ENCODE measurements at regions not wholly inside any gene's neighbourhood (a gene's known extent, or its start where the extent isn't known, plus 50 kb on each side); places are given as distances from the start of the nearest gene placed in this dataset.

DNA sequence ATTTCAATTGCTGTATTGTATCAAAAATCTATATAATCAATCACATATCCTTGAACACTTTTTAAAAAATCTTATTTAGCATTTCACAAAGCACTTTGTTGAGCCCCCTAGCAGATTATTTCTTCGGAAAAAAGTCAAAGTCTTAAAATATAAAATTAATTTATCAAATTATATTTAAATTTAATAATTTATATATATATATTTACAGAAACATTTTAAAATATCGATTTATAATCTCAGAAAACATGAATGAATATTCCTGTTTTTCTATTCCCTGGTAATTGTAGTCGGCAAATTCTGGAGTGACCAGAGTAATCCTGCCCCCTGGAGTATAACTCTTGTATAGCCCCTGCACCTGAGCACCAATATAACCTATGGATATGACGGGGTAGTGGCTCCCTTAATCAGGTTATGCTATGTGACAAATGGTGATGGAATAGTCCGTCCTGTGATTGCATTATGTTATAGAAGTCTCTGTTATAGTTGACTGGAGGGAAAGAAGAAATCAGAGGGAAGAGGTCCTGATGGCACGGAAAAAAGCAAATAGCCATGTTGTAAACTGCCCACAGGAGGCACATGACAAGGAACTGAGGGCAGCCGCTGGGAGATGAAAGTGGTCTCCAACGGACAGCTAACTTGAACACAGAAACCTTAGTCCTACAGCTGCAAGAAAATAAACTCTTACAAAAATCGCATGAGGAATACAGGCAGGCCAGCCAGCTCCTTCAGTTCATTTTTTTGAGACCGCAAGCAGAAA lies 1092.3 kb downstream of the ARAP2 start:
- DNase-seq = no peak
- intact Hi-C loops (cut with DNase I) = no loop called here

DNA sequence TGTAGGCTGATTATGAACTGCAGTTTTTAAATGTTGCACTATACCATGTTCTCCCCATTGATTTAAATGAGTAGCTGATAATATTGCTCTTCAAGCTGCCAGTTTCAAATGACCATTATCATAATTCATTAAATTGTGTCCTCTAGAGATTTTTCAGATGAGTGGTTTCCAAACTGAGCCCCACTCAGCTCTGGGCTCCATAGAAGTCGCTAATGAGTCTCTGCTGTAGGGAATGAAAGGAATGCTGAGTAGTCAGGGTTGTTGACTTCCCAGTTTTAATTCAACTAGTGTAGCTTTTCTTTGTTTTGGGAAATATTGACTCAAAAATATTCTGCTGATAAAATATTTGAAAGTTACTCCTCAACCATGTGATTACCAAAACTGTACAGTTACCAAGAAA lies 1081.1 kb downstream of the ARAP2 start:
- no peak for DNase-seq
- intact Hi-C loops (cut with DNase I) = no loop called here

DNA sequence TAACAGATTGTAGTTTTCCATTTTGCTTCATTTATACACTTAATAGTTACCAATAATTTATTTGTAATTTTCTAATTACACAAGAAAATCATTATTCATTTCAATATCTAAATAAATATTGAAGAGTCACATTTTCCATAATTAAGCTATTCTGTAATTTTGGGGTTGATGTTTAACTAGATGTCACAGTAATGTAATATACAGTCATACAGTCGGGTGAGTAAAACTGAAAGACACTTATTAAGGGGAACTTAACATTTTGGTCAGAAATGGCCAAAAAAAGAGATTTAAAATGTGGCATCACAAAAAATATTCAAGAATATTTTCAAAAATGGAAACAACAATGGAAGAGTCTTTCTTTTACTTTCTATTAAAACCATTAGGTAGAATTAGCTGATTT lies 1080.3 kb downstream of the ARAP2 start:
- DNase-seq = no peak
- intact Hi-C loops (cut with DNase I) = no loop called here

DNA sequence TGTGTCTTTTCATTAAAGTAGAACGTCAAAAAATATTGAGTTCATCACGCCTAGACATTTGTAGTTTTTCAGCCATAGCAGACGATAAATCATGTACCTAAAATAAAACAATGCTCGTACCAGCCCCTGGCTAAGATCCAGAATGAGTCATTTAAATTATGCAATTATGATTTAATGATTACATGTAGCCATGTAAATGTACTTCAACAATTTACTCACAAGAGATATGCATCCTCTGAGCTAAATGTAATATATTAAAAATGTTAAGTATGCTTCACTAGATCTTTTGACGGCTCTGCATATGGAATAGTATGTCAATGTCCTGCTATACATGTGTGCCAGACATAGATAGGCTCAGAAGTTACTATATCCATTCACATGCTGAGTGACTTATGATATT lies 1077.8 kb downstream of the ARAP2 start:
- intact Hi-C loops (cut with DNase I) = no loop called here
- no peak for DNase-seq

DNA sequence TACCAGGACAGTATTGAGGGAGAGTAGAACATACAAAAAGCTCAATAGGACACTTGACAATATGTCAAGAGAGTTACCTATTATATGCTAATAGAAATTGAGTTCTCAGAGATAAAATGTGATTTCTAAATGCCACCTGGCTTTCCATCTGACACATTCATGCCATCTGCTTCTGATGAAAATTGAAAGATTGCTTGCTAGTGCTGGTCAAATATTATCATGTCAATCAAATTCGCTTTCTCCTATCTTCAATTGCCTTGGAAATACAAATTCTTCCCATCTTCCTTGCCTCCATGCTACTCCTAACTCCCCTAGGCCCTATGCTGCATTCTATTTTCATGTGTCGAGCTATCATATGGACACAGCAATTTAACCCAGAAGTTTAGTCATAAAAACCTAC lies 1076.9 kb downstream of the ARAP2 start:
- DNase-seq = no peak

DNA sequence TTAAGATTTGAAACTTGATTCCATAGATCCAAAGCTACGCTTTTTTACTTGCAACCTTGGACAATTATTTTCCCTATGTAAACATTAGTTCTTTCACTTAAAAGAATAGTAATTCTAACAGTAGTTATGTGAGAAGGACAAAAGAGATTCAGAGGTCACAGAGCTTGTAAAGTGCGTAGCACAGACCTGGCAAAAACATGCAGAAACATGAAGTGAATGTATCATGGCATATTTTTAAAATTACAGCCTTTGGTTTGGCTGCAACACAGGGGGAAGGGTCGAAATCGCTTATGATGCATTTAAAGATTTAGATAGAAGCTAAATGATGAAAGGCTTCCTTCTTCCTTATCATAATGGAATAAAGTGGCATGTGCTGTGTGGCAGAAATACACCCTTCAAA lies 1068.8 kb downstream of the ARAP2 start:
- intact Hi-C loops (cut with DNase I) = no loop called here
- DNase-seq = no peak

More for the DNA sequence above, 1076.9 kb downstream of the ARAP2 start:
- intact Hi-C loops (cut with DNase I) = no loop called here

DNA sequence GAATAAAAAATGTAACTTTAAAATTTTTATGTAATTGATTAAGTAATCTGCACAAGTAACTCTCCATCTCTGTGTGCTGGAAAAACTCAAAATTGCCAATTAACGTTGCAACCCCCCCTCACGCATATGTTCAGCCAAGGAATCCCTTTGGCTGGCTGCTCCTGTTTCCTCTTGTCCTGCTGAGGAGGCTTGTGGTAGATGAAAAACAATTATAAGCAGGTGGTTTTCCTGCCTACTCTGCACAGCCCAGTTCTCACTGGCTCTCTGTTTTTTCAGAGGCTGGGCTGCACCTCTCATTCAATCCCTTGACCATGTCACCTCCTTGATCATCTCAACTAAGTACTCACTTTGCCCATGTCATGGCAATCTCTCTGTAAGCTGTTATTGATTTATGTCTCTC lies 1068.4 kb downstream of the ARAP2 start:
- DNase-seq = no peak
- intact Hi-C loops (cut with DNase I) = no loop called here

DNA sequence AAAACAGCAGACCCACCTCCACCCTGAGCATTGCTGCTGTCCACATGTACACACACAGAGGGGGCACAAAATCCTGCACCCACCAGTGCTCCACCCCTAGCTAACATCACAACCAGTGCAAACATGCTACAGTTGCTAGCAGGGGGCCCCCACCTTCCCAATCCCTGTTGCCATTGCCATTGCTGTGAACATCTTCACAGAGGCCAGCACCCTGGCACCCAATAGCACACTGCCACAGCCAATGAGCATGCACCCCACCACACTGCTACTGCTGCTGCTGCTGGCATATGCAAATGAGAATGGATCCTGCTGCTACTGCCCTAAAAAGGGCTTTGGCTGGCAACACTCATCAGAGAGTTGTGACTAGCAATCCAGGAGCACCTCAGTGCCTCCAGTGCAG lies 1061.9 kb downstream of the ARAP2 start:
- DNase-seq = no peak
- intact Hi-C loops (cut with DNase I) = no loop called here

DNA sequence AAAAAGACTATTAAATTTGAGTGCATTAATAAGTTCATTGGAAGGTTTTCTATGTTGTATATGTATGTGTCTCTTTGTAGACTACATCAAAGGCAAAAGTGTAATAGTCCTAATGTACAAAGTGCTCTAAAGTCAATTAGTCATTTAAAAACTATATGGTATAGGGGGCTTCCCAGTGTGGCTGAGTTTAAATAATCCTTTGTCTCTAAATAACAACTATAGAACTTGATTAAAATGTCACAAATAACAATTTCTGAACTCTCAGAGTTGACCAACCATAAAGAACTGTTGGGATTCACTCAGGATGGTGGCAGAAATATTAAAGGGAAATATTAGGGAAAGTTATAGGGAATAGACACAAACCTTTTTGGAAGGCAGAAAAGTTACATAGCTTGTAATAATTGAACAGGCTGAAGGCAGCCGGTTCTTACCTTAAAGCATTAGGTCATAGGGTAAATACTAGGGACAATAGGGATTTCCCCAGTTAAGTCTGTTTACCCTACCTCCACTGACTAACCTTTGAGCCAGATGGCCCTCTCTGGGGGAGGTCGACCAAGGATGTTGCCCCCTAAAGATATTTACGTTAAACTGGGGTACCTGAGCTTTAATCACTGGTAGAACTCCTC lies 1054.2 kb downstream of the ARAP2 start:
- intact Hi-C loops (cut with DNase I) = no loop called here
- DNase-seq = no peak

DNA sequence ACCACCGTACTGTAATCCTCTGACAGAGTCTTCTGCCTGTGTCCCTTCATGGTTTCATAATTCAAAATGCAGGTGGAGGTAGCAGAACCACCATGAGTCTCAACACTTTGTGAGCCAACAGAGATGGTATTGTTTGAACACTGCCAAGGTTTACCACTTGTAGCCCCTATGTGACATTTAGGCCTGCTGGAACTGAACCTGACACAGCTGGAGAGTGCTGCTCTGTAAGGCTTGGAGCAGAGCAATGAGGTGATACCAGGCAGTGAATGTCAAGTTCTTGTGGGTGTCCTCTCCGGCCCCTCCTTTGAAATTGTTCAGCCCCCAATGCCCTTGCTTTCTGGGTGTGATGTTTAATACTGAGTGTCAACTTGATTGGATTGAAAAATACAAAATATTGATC lies 1042.9 kb downstream of the ARAP2 start:
- intact Hi-C loops (cut with DNase I) = no loop called here
- no peak for DNase-seq

DNA sequence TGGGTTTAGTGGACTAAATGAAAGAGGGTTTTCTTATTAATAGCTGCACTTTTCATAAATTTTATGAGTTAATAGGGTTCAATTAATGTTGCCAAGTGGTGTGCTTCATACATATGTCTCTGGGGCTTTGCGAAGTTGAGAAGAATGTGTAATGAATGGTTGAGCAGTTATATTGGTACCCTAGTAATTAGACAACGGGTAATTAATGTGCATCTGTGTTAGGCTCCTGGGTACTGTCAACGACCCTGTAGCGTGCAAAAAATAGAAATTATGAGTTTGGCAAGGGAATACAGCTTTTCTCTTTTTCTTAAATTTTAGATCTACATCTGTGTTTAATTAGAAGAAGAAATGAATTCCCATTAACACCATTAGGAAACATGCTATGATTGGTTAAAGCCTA lies 1027.7 kb downstream of the ARAP2 start:
- intact Hi-C loops (cut with DNase I) = no loop called here
- no peak for DNase-seq

DNA sequence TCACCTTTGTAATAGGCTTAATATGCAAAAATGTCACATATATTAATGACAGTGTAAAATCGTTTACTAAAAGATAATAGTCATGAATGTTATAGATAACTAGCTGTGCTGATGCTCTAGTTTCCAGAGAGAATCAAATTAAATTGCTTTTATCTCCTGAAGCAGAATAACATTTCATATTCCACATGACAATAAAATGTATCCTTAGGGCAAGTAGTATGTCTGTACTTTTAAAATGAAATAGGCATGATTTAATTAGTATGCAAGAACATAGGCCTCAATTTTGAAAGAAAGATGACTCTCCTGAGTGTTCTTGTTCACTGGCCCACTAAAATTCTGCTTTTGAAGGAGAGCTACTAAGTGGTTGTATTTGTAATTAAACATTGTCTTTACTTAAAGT lies 1027.0 kb downstream of the ARAP2 start:
- no peak for DNase-seq
- intact Hi-C loops (cut with DNase I) = no loop called here

DNA sequence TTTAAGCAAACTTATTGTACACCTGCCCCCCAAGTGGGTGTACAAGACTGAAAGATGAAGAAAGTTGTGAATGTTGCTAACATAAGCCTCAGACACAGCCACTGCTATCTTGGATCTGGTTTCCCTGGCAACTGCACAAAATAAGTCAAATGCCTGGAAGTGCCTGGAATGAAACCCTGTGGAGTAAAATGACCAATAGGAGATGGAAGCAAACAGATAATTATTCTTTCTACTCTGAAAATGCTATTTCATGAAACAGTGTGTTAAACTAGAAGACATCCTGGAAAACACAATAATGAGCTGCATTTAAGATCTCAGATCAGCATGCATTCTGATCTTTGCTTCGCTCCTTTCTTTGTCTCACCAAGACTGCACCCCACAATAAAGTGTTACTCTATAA lies 1016.0 kb downstream of the ARAP2 start:
- no peak for DNase-seq

DNA sequence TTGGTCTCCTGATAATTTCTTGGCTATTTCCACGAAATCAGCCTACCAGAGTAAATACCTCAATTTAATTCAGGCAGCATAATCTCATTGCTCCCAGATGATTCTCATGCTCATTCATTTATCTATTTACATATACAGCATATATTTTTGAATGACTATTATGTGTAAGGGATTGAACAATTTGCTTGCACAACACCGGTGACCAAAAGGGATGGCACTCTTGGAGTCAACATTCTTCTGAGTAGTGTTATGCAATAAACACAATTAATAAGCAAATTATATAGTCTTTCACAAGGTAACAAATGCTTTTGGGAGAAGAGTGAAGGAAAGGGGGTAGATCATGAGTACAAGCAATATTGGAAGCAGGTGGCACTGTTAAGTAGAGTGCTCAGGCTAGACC lies 1015.3 kb downstream of the ARAP2 start:
- intact Hi-C loops (cut with DNase I) = no loop called here

More for the DNA sequence above, 1016.0 kb downstream of the ARAP2 start:
- intact Hi-C loops (cut with DNase I) = no loop called here

DNA sequence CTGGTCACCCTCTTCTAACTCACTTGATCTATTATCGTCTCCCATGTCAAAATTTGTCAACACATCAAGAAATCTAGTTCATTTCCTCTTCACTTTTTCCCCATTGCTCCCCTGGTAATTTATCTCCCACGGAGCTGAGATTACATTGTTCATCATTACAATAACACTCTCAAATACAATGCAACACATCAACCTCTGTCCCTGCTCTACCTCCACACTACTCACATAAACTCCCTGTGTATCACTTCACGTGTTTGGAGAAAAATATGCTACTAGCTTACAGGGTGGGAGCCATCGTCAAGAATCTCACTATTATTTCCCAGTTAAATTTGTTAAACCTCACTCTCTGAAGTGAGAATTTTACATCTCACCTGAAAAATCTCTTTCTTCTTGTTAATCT lies 1006.4 kb downstream of the ARAP2 start:
- intact Hi-C loops (cut with DNase I) = no loop called here
- DNase-seq = no peak

More for the DNA sequence above, 1015.3 kb downstream of the ARAP2 start:
- no peak for DNase-seq

DNA sequence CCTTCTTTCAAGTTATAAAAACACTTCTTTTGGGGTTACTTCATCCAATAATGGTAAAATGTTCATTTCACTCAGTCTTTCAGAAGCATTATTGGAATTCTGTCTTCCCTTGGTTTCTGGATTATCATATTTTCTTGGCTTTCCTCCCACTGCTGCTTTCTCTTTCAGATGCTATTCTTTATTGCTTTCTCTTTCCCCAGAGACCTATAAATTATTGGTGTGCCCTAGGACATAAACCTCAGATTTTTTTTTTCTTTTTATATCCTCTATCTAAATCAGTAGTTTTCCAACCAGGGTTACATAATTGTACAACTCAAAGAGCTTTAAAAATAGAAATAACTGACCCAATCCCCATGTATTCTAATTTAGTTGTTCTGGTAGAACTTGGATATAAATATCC lies 1005.5 kb downstream of the ARAP2 start:
- intact Hi-C loops (cut with DNase I) = no loop called here
- no peak for DNase-seq

DNA sequence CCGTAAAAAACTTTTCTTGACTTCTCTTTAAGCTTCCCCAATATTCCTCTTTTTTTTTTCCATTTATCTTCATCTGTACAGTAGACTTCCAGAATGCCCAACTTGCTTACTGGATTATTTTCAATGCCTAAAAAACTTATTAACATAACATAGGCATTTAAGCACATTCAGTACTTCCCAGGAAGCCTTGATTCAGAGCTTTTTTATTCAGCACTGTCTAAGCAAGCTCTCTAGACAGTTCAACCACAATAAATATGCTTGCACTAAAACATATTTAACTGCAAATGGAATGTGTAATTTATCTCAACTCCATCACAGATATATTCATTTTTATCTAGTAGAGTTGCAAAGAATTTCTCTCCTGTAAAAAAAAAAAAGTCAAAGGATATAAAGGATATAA lies 997.8 kb downstream of the ARAP2 start:
- no peak for DNase-seq
- intact Hi-C loops (cut with DNase I) = no loop called here

DNA sequence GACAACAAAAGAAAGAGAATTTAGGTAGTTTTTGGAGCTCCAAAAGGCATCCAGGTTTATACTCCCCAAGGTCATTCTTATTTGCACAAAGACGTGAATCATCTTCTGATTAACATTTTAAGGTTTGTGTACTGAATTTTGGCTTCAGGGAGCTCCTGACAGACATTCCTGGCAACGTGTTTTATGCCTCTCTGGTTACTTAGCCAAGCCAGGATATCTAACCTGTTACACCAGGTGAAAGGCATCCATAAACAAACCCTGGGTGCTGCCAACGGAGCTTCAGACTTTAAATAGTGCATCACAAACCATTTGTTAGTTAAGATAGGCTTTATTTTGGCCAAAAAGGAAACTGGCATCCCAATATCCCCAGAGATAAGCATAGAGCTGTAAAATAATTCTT lies 997.3 kb downstream of the ARAP2 start:
- intact Hi-C loops (cut with DNase I) = no loop called here
- DNase-seq = no peak

DNA sequence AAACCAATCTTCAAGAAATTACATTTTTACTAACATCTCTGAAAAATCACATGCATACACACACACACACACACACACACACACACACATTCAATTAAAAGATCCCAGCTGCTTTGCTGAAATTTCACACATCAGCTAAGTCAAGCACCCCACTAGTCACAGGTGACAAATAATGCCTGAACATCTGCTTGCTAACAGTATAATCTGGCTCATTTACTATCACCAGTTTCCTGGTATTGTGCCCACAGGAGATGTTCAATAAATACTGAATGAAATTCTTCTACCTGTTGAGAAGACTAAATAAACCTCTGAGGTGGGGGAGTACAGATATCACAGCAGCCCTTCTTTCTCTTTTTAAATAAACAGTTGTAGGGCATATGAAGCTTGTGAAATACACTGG lies 994.0 kb downstream of the ARAP2 start:
- intact Hi-C loops (cut with DNase I) = no loop called here
- no peak for DNase-seq

DNA sequence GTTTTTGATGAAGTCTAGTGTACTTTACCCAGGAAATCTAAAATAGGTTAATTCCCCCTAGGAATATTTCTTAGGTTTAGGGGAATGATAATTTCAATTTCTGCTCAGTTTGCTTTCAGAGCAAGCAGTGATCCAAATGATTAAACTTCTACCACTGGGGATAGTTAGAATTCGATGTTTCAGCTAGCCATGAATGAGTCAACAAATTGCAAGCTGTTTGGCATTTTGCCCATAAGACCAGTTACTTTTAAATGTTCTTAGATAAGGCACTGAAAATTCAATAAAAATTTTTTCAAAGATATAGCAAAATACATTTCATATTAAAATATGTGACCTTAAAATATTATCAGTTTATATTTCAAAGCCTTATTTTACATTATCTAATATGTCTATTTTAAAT lies 993.6 kb downstream of the ARAP2 start:
- no peak for DNase-seq
- intact Hi-C loops (cut with DNase I) = no loop called here

DNA sequence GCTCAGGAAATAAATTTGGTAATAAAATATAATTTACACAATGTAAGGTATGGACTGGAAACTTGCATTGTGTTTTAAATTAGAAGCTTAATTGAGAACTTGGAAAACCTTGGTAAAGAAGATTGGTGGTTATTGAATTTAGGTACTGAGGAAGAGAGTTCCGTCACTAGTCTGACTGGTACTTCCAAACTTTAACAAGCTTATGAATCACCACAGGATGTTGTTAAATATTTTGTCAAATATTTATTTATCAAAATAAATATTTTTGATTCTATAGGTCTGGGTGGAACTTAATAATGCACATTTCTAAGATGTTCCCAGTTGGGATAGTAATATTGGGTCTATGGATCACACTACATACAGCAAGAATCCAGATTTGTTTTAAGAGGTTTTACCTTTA lies 992.2 kb downstream of the ARAP2 start:
- DNase-seq = no peak
- intact Hi-C loops (cut with DNase I) = no loop called here
